ENCODE measurements at regions not wholly inside any gene's neighbourhood (a gene's known extent, or its start where the extent isn't known, plus 50 kb on each side); places are given as distances from the start of the nearest gene placed in this dataset.

DNA sequence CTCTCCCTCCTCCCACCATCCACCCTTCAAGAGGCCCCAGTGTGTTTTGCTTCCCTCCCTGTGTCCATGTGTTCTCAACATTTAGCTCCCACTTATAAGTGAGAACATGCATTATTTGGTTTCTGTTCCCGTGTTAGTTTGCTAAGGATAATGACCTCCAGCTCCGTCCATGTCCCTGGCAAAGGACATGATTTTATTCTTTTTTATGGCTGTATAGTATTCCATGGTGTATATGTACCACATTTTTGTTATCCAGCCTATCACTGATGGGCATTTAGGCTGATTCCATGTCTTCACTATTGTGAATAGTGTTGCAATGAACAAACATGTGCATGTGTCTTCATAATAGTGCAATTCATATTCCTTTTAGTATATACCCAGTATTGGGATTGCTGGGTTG, 79.7 kb downstream of the MRPL32 start:
- Histone ChIP-seq H3T11ph (ENCODE audit: low read length) (no peak overlapping the region), H3K23ac (ENCODE audit: insufficient read length, low read depth, low read length) (no peak overlapping the region), H3K9me3 (ENCODE audit: control insufficient read depth, low read depth, low read length) (no peaks in the 10 kb centered on the region), H2BK120ac (ENCODE audit: low read depth, low read length, poor library complexity, severe bottlenecking) (no peak overlapping the region), H4K5ac (ENCODE audit: insufficient read length, low read depth, low read length) (no peak overlapping the region), H3K9ac (ENCODE audit: extremely low read depth, insufficient read length, low read length) (no peak overlapping the region), H3K79me2 (ENCODE audit: insufficient read depth, low read length) (no peaks in the 10 kb centered on the region), H3K27me3 (ENCODE audit: insufficient read depth, low read length) (no peaks in the 10 kb centered on the region), H3K14ac (ENCODE audit: insufficient read depth, low read length) (no peak overlapping the region), H3K18ac (ENCODE audit: insufficient read length, low read depth, low read length) (no peak overlapping the region), H4K20me1 (ENCODE audit: control insufficient read depth, insufficient read depth, insufficient read length) (no peaks in the 10 kb centered on the region), H2BK20ac (ENCODE audit: low read depth, low read length, poor library complexity, severe bottlenecking) (no peak overlapping the region), H2AK5ac (ENCODE audit: insufficient read length, low read length) (no peak overlapping the region), H3K4me1 (ENCODE audit: insufficient read depth, low read length) (no peaks in the 10 kb centered on the region), H3K4ac (ENCODE audit: low read depth, low read length) (no peak overlapping the region), H2BK5ac (ENCODE audit: insufficient read length, low read length) (no peak overlapping the region), H2AFZ (ENCODE audit: low read length) (no peak overlapping the region), H3K79me1 (ENCODE audit: insufficient read depth, low read depth, low read length, poor library complexity, severe bottlenecking) (no peaks in the 10 kb centered on the region), H4K8ac (replicated peaks; ENCODE audit: insufficient read length, low read depth, low read length) (no peak overlapping the region), H3K4me2 (ENCODE audit: insufficient read depth, insufficient read length, low read length) (no peak overlapping the region), H4K91ac (ENCODE audit: insufficient read length, low read depth, low read length) (no peak overlapping the region), H3K27ac (ENCODE audit: insufficient read length, low read depth, low read length) (no peak overlapping the region), H2BK15ac (ENCODE audit: low read depth, low read length) (no peak overlapping the region), H2BK12ac (ENCODE audit: insufficient read length, low read depth, low read length) (no peak overlapping the region), H3K23me2 (ENCODE audit: insufficient read length, low read depth, low read length, poor library complexity, severe bottlenecking) (no peaks in the 10 kb centered on the region), H3K56ac (ENCODE audit: insufficient read length, low read depth, low read length) (no peak overlapping the region)
- Mint-ChIP-seq H3K36me3 (ENCODE audit: insufficient read depth in 1 of 3, low read depth in 3 of 3) (peaks cover 0 to 4% (median 0%) of the 10 kb centered on the region in 3 experiments; a peak in 1 of 7 replicates), H3K27ac (no peak overlapping the region; a peak in 1 of 7 replicates), H3K4me3 (no peak overlapping the region), H3K4me1 (peaks cover 16 to 22% of the 10 kb centered on the region in 2 experiments), H3K27me3 (ENCODE audit: low read depth) (no peaks in the 10 kb centered on the region), H3K9me3 (peaks cover 0 to 3% of the 10 kb centered on the region in 2 experiments; a peak in 2 of 5 replicates)
- no CpG with 5 or more reads among the region's 2 CpGs for WGBS (ENCODE audit: extremely low coverage, insufficient read length, low lambda C conversion rate)
- TF ChIP-seq, protein P1, sequence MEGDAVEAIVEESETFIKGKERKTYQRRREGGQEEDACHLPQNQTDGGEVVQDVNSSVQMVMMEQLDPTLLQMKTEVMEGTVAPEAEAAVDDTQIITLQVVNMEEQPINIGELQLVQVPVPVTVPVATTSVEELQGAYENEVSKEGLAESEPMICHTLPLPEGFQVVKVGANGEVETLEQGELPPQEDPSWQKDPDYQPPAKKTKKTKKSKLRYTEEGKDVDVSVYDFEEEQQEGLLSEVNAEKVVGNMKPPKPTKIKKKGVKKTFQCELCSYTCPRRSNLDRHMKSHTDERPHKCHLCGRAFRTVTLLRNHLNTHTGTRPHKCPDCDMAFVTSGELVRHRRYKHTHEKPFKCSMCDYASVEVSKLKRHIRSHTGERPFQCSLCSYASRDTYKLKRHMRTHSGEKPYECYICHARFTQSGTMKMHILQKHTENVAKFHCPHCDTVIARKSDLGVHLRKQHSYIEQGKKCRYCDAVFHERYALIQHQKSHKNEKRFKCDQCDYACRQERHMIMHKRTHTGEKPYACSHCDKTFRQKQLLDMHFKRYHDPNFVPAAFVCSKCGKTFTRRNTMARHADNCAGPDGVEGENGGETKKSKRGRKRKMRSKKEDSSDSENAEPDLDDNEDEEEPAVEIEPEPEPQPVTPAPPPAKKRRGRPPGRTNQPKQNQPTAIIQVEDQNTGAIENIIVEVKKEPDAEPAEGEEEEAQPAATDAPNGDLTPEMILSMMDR (conservative IDR thresholded peaks at IDR 0.05), result no peak
- DNase-seq, result no peak

Data from H9 (cell line).